ENCODE measurements at regions not wholly inside any gene's neighbourhood (a gene's known extent, or its start where the extent isn't known, plus 50 kb on each side); places are given as distances from the start of the nearest gene placed in this dataset.

GRCh38 chr1:105533996-105534395, 1522.5 kb upstream of the PRMT6 start:
- DNase-seq (ENCODE audit: low read depth) = no peak
- no peak overlapping the region for H3K4me3 ChIP-seq (ENCODE audit: low read depth, low read length)
- no peak for TF ChIP-seq CTCF (IDR thresholded peaks at IDR 0.05; ENCODE audit: insufficient read depth, low read length)

GRCh38 chr1:105544475-105544874, 1512.0 kb upstream of the PRMT6 start:
- no peak for TF ChIP-seq CTCF (IDR thresholded peaks at IDR 0.05; ENCODE audit: insufficient read depth, low read length)
- no peak overlapping the region for H3K4me3 ChIP-seq (ENCODE audit: low read depth, low read length)
- DNase-seq (ENCODE audit: low read depth) = peak; percentile 4

- DNase-seq (ENCODE audit: low read depth) = no peak
- no peak overlapping the region for H3K4me3 ChIP-seq (ENCODE audit: low read depth, low read length)
- no peak for TF ChIP-seq CTCF (IDR thresholded peaks at IDR 0.05; ENCODE audit: insufficient read depth, low read length)
These were observed 1500.2 kb upstream of the PRMT6 start for GRCh38 chr1:105556266-105556665.

GRCh38 chr1:105558023-105558422, 1498.5 kb upstream of the PRMT6 start:
- no peak for TF ChIP-seq CTCF (IDR thresholded peaks at IDR 0.05; ENCODE audit: insufficient read depth, low read length)
- no peak overlapping the region for H3K4me3 ChIP-seq (ENCODE audit: low read depth, low read length)
- no peak for DNase-seq (ENCODE audit: low read depth)

- TF ChIP-seq CTCF (IDR thresholded peaks at IDR 0.05; ENCODE audit: insufficient read depth, low read length) = no peak
- no peak for DNase-seq (ENCODE audit: low read depth)
- no peak overlapping the region for H3K4me3 ChIP-seq (ENCODE audit: low read depth, low read length)
These were observed 1491.5 kb upstream of the PRMT6 start for GRCh38 chr1:105565006-105565405.

GRCh38 chr1:105585791-105586190, 1470.7 kb upstream of the PRMT6 start:
- DNase-seq (ENCODE audit: low read depth) = peak; percentile 1
- no peak overlapping the region for H3K4me3 ChIP-seq (ENCODE audit: low read depth, low read length)
- no peak for TF ChIP-seq CTCF (IDR thresholded peaks at IDR 0.05; ENCODE audit: insufficient read depth, low read length)

GRCh38 chr1:105591681-105592080, 1464.8 kb upstream of the PRMT6 start:
- TF ChIP-seq CTCF (IDR thresholded peaks at IDR 0.05; ENCODE audit: insufficient read depth, low read length) = no peak
- DNase-seq (ENCODE audit: low read depth) = no peak
- no peak overlapping the region for H3K4me3 ChIP-seq (ENCODE audit: low read depth, low read length)

Measured in fibroblast of the aortic adventitia (primary cell).